Body of pancreas (tissue), 4 donors: ENCODE measurements at regions not wholly inside any gene's neighbourhood (a gene's known extent, or its start where the extent isn't known, plus 50 kb on each side); places are given as distances from the start of the nearest gene placed in this dataset.

Experiments used
- ATAC-seq: fragments of 150-250 bp; one replicate; pipeline ENCODE4 v1.9.1; 2016
- DNase-seq, 4 donors: peaks; one replicate each; pipeline ENCODE4 v3.0.0-alpha.2; 2019
- H3K27ac ChIP-seq, 4 donors: fragments of 200-600 bp; sonication (generic); 1 replicate in 3 of 4; 2 replicates in 1 of 4; pipeline versions ENCODE4 v1.5.1 to v1.6.1; 2016 to 2019; ENCODE audit warnings: mild to moderate bottlenecking in 1 of 4, mixed read lengths in 1 of 4, moderate library complexity in 1 of 4
- H3K27me3 ChIP-seq, 2 donors: fragments of 200-600 bp; sonication (generic); one replicate each; pipeline ENCODE4 v1.6.0; 2016; ENCODE audit warnings: mild to moderate bottlenecking in 1 of 2
- H3K36me3 ChIP-seq, 2 donors: fragments of 200-600 bp; sonication (generic); replicated peaks in 1 of 2; 2 replicates each; pipeline ENCODE4 v1.5.1; 2016; ENCODE audit warnings: low read depth in 2 of 2; ENCODE audit not compliant: insufficient read depth in 1 of 2
- H3K4me1 ChIP-seq: fragments of 200-600 bp; sonication (generic); one replicate; pipeline ENCODE4 v1.6.0; 2016
- H3K4me3 ChIP-seq, 2 donors: fragments of 200-600 bp; sonication (generic); 1 replicate in 1 of 2; 2 replicates in 1 of 2; pipeline ENCODE4 v1.5.1; 2016 to 2019
- H3K9me3 ChIP-seq, 3 donors: fragments of 200-600 bp; sonication (generic); 1 replicate in 2 of 3; 2 replicates in 1 of 3; pipeline ENCODE4 v1.5.1; 2016
- POLR2A ChIP-seq, 3 donors: fragments of 450-650 bp; IDR thresholded peaks; one replicate each; pipeline ENCODE4 v1.6.1; 2016; ENCODE audit warnings: antibody characterized with exemption in 3 of 3, mild to moderate bottlenecking in 2 of 3
- WGBS, 2 donors: methylation state at CpG; one replicate each; pipeline ENCODE4 v1.1.5; 2017; 5-methylcytosine and 5-hydroxymethylcytosine counted together
- intact Hi-C: fragments of 100-400 bp; cut with DNase I; formaldehyde crosslinking; loops from one replicate; pipeline ENCODE4 v1.15.1; 2023
- TF ChIP-seq, protein P1 (sequence below), 7 experiments: fragments of 450-650 bp in 4 of 7; fragments of 200-600 bp in 3 of 7; sonication (generic) in 3 of 7; IDR thresholded peaks; one replicate each; pipeline ENCODE4 v1.5.1; 2016 to 2019; ENCODE audit warnings: antibody characterized with exemption in 7 of 7

DNA sequence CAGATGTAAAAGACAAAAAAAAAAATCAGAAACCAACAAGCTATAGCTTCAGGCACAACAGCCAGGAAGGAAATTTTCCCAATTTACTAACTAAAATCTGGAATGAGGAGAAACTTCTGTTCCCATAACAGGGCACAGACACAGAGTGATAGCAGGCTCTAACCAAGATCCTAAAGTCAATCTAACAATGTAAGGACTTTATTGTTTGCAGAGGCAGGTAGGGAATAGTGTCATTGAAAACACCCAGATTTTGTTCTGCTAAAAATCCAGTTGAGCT lies 166.6 kb upstream of the ATP1B1 start:
- intact Hi-C loops = no loop called here
- Histone ChIP-seq H3K27ac (no peak overlapping the region), H3K9me3 (no peaks in the 10 kb centered on the region), H3K27me3 (no peaks in the 10 kb centered on the region), H3K36me3 (no peaks in the 10 kb centered on the region), H3K4me3 (no peak overlapping the region), H3K4me1 (no peaks in the 10 kb centered on the region)
- no peak for TF ChIP-seq POLR2A (IDR thresholded peaks at IDR 0.05)
- TF ChIP-seq, protein P1, sequence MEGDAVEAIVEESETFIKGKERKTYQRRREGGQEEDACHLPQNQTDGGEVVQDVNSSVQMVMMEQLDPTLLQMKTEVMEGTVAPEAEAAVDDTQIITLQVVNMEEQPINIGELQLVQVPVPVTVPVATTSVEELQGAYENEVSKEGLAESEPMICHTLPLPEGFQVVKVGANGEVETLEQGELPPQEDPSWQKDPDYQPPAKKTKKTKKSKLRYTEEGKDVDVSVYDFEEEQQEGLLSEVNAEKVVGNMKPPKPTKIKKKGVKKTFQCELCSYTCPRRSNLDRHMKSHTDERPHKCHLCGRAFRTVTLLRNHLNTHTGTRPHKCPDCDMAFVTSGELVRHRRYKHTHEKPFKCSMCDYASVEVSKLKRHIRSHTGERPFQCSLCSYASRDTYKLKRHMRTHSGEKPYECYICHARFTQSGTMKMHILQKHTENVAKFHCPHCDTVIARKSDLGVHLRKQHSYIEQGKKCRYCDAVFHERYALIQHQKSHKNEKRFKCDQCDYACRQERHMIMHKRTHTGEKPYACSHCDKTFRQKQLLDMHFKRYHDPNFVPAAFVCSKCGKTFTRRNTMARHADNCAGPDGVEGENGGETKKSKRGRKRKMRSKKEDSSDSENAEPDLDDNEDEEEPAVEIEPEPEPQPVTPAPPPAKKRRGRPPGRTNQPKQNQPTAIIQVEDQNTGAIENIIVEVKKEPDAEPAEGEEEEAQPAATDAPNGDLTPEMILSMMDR (IDR thresholded peaks at IDR 0.05) = no peak
- DNase-seq (no peak), ATAC-seq (no peak)

DNA sequence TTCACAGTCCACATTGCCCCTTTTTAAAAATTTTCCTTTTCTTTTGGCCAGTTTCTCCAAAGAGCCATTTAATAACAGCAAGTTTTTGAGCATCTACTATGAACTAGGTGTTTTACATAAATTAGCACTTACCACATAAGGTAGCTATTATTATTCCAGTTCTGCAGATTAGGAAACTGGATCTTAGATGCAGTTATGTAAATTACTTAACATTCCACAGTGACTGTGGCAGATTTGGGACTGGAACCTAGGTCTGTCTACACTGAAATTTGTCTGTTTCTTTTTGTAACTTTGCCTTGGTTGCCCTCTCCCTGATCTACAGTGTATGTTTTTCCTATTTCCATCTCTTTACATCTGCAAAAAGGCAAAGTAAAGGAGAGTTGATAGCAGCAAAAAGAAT lies 164.8 kb upstream of the ATP1B1 start:
- no peak for ATAC-seq
- no peak overlapping the region for H3K4me3 ChIP-seq
- no peak overlapping the region for H3K27ac ChIP-seq
- intact Hi-C loops = no loop called here
- TF ChIP-seq, protein P1 (IDR thresholded peaks at IDR 0.05) = no peak
- no peak for TF ChIP-seq POLR2A (IDR thresholded peaks at IDR 0.05)
- H3K27me3 ChIP-seq = no peaks in the 10 kb centered on the region
- DNase-seq = no peak
- H3K4me1 ChIP-seq = peaks cover 14% of the 10 kb centered on the region
- H3K36me3 ChIP-seq = no peaks in the 10 kb centered on the region
- H3K9me3 ChIP-seq = no peaks in the 10 kb centered on the region

DNA sequence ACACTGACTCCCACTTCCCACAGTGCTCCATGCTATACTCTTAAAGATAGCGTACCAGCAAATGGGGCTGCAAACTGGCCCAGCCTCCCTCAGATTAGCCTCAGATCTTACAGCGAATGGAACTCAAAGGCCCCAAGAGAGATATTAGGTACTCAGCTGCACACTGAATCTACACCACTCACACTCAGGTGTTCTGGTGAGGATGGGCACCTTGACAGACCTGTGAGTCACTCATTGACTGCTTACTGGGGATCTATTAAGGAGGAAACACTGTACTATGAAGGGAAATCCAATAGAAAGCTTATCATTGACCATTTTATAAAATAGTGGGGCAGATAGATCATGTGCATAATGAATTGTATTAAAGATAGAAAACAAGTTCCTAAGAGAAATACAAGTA lies 164.3 kb upstream of the ATP1B1 start:
- Histone ChIP-seq H3K27ac (no peak overlapping the region), H3K4me3 (no peak overlapping the region), H3K27me3 (no peaks in the 10 kb centered on the region), H3K9me3 (no peaks in the 10 kb centered on the region), H3K4me1 (peaks cover 17% of the 10 kb centered on the region), H3K36me3 (no peaks in the 10 kb centered on the region)
- ATAC-seq (no peak), DNase-seq (no peak)
- intact Hi-C loops = no loop called here
- no peak for TF ChIP-seq POLR2A (IDR thresholded peaks at IDR 0.05)
- TF ChIP-seq, protein P1 (IDR thresholded peaks at IDR 0.05) = no peak
- 93 to 96% methylated on average over 2 of the region's 2 CpGs for WGBS, 2 donors

DNA sequence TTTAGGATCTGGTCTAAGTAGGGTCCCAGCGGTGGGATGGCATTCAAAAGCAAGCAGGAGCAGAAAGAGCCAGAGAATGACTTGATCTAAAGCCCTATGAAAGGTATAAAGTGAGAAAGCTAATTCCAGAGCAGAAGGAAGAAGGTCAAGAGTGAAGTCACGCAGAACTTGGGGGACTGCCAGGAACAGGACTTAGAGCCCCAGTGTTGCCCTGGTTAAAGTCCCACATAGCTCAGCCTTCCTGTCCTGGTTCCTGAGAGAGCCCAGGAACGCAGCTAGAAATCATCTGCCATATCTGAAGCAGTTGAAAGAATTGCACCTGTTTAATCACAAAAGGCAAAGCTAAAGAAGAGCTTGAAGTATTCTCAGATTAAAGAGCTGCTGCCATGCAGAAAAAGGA lies 160.6 kb upstream of the ATP1B1 start:
- intact Hi-C loops = no loop called here
- Histone ChIP-seq H3K27ac (peak overlapping the region in 2 of 4 donors; percentile 3 to 22), H3K27me3 (no peaks in the 10 kb centered on the region), H3K4me3 (no peak overlapping the region), H3K36me3 (no peaks in the 10 kb centered on the region), H3K9me3 (no peaks in the 10 kb centered on the region), H3K4me1 (peaks cover 20% of the 10 kb centered on the region)
- DNase-seq (peak; percentile 64 to 84 (median 72)), ATAC-seq (peak; percentile 75)
- TF ChIP-seq, protein P1 (IDR thresholded peaks at IDR 0.05) = no peak
- TF ChIP-seq POLR2A (IDR thresholded peaks at IDR 0.05) = no peak
- WGBS, 2 donors = 30 to 41% methylated on average over 3 of the region's 3 CpGs

DNA sequence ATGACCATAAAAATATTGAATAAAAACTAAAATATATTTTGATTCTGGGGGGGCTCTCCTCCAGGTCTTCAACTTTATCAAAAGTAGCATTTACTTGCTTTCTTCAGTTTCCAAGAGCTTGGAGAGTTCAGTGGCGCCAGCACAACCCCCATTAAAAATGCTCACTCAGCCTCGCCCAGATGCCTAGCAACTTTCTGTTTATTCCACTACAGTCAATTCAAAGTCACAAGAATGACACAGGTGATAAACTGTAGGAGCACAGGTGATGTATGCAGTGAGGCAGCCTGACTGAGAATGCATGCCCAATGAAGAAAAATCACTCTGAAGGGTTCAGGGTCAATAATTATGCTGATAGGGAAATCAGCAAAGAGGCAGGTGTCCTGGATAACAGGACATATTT lies 159.4 kb upstream of the ATP1B1 start:
- H3K9me3 ChIP-seq = no peaks in the 10 kb centered on the region
- TF ChIP-seq POLR2A (IDR thresholded peaks at IDR 0.05) = no peak
- TF ChIP-seq, protein P1 (IDR thresholded peaks at IDR 0.05) = no peak
- peak; percentile 48 for ATAC-seq
- peak in 1 of 4 donors; percentile 10 for DNase-seq
- H3K4me3 ChIP-seq = no peak overlapping the region
- peaks cover 20% of the 10 kb centered on the region for H3K4me1 ChIP-seq
- no peaks in the 10 kb centered on the region for H3K27me3 ChIP-seq
- no peaks in the 10 kb centered on the region for H3K36me3 ChIP-seq
- 60 to 63% methylated on average over 2 of the region's 2 CpGs for WGBS, 2 donors
- H3K27ac ChIP-seq = no peak overlapping the region
- intact Hi-C loops = no loop called here
